Parathyroid adenoma (tissue), 2 donors: ENCODE measurements at regions not wholly inside any gene's neighbourhood (a gene's known extent, or its start where the extent isn't known, plus 50 kb on each side); places are given as distances from the start of the nearest gene placed in this dataset.

ENCODE experiments used
- H2AFZ ChIP-seq: fragments of 300-600 bp; sonication (generic); one replicate; pipeline ENCODE4 v1.7.0; 2017; ENCODE audit warnings: antibody characterized with exemption, mild to moderate bottlenecking
- H3K27ac ChIP-seq: fragments of 300-600 bp; sonication (generic); one replicate; pipeline ENCODE4 v1.7.0; 2017
- H3K27me3 ChIP-seq: fragments of 300-600 bp; sonication (generic); one replicate; pipeline ENCODE4 v1.7.0; 2017; ENCODE audit warnings: low read length; ENCODE audit not compliant: control insufficient read depth, insufficient read depth
- H3K36me3 ChIP-seq: fragments of 300-600 bp; sonication (generic); one replicate; pipeline ENCODE4 v1.7.0; 2017; ENCODE audit warnings: low read length; ENCODE audit not compliant: control insufficient read depth, insufficient read depth
- H3K4me1 ChIP-seq: fragments of 300-600 bp; sonication (generic); one replicate; pipeline ENCODE4 v1.7.0; 2017; ENCODE audit warnings: control low read depth
- H3K4me2 ChIP-seq: fragments of 300-600 bp; sonication (generic); one replicate; pipeline ENCODE4 v1.7.0; 2017; ENCODE audit warnings: low read length
- H3K4me3 ChIP-seq: fragments of 300-600 bp; sonication (generic); one replicate; pipeline ENCODE4 v1.7.0; 2017; ENCODE audit warnings: low read depth, low read length
- H3K79me2 ChIP-seq: fragments of 300-600 bp; sonication (generic); one replicate; pipeline ENCODE4 v1.7.0; 2017; ENCODE audit warnings: control low read depth
- H3K9ac ChIP-seq: fragments of 300-600 bp; sonication (generic); one replicate; pipeline ENCODE4 v1.7.0; 2017; ENCODE audit warnings: mild to moderate bottlenecking
- H3K9me3 ChIP-seq: fragments of 300-600 bp; sonication (generic); one replicate; pipeline ENCODE4 v1.7.0; 2017; ENCODE audit warnings: low read length; ENCODE audit not compliant: control insufficient read depth
- TF ChIP-seq, protein P1 (sequence below): fragments of 300-600 bp; sonication (generic); IDR thresholded peaks from one replicate; pipeline ENCODE4 v1.7.0; 2017; ENCODE audit warnings: antibody characterized with exemption, mild to moderate bottlenecking
- donor health status: primary hyperparathyroidism.

DNA sequence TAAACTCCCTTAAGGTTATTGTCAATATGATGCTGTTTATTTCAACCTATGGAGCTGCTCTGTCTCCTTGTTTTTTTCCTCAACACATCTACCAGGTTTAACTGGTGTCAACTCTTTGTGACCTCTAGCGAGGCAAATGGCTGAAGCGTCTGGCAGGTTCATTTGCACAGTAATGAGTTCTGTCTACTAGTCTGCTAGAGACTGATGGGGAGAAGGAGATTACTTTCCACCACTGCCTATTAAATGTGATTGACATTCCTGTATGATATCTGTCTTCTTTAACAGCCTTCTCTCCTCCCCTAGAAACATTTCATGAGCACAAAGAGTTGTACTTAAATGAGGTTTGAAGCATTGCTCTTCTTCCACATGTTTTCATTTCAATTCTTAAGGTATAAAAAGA is 253.7 kb downstream of the SLC6A15 start:
- no peaks in the 10 kb centered on the region for H3K27me3 ChIP-seq
- no peak overlapping the region for H3K9ac ChIP-seq
- no peak overlapping the region for H2AFZ ChIP-seq
- no peak overlapping the region for H3K4me2 ChIP-seq
- no peaks in the 10 kb centered on the region for H3K4me1 ChIP-seq
- H3K4me3 ChIP-seq: no peak overlapping the region
- H3K36me3 ChIP-seq: no peaks in the 10 kb centered on the region
- TF ChIP-seq, protein P1, sequence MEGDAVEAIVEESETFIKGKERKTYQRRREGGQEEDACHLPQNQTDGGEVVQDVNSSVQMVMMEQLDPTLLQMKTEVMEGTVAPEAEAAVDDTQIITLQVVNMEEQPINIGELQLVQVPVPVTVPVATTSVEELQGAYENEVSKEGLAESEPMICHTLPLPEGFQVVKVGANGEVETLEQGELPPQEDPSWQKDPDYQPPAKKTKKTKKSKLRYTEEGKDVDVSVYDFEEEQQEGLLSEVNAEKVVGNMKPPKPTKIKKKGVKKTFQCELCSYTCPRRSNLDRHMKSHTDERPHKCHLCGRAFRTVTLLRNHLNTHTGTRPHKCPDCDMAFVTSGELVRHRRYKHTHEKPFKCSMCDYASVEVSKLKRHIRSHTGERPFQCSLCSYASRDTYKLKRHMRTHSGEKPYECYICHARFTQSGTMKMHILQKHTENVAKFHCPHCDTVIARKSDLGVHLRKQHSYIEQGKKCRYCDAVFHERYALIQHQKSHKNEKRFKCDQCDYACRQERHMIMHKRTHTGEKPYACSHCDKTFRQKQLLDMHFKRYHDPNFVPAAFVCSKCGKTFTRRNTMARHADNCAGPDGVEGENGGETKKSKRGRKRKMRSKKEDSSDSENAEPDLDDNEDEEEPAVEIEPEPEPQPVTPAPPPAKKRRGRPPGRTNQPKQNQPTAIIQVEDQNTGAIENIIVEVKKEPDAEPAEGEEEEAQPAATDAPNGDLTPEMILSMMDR: no peak
- H3K27ac ChIP-seq: no peak overlapping the region
- no peaks in the 10 kb centered on the region for H3K79me2 ChIP-seq
- H3K9me3 ChIP-seq: no peaks in the 10 kb centered on the region

DNA sequence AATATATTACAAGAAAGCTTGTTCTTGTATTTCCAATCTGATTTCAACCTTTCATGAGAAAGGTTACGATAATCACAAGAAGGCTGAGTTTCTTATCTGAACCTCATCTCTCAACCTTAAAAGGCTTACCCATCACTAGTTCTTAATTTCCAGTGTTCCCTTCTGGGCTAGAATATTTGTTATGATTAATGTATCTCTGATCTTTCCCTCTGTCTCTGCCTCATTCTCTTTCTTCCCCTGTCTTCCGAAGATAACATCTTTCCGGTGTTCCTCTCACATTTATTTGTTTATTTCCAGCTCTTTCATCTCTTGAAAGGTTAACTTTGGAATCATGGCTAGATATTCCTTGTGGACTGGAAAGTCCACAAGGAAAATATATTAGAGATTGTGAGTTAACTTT is 255.9 kb downstream of the SLC6A15 start:
- Histone ChIP-seq H3K9ac (no peak overlapping the region), H3K36me3 (no peaks in the 10 kb centered on the region), H3K27ac (no peak overlapping the region), H3K79me2 (no peaks in the 10 kb centered on the region), H3K4me3 (no peak overlapping the region), H3K9me3 (no peaks in the 10 kb centered on the region), H3K27me3 (no peaks in the 10 kb centered on the region), H3K4me2 (peak overlapping the region; percentile 1), H2AFZ (no peak overlapping the region), H3K4me1 (no peaks in the 10 kb centered on the region)
- TF ChIP-seq, protein P1: no peak

DNA sequence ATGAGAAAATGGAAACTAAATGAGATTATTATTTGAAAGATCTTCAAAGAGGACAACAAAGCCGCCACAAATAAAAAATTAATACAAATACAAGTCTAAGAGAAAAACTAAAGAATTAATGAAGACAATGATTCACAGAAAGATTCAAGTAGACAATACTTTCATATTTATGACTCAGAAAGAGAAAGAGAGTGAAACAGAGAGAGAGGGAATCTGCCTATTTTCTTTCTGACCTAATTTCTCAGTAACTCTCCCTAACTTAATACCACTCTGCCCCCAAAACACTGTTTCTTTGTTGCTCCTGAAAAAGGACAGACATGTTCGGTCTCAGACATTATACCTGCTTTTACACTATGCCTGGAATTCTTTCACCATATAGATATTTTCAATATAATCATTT is 259.1 kb downstream of the SLC6A15 start:
- H3K27me3 ChIP-seq: no peaks in the 10 kb centered on the region
- H3K79me2 ChIP-seq: no peaks in the 10 kb centered on the region
- H3K4me3 ChIP-seq: no peak overlapping the region
- H3K36me3 ChIP-seq: no peaks in the 10 kb centered on the region
- H3K4me2 ChIP-seq: no peak overlapping the region
- no peak overlapping the region for H3K9ac ChIP-seq
- no peak overlapping the region for H2AFZ ChIP-seq
- H3K27ac ChIP-seq: no peak overlapping the region
- TF ChIP-seq, protein P1: no peak
- no peaks in the 10 kb centered on the region for H3K4me1 ChIP-seq
- no peaks in the 10 kb centered on the region for H3K9me3 ChIP-seq

DNA sequence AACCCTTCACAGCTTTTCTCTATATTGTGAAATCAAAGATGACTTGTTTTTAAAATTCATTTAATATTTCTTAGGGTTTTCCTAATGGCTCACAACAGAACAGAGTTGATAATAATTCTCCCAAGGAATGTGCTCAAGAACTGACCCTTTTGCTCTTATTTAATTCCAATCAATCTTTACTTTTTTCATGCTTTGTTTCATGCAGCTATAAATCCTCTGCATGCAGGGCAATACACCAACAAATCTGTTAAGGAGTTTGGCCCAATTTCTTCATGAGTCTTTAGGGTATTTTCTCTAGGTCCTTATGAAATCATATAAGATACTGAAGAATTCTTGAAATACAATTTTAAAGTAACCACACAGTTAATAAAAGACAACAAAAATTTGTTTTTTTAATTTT is 264.2 kb downstream of the SLC6A15 start:
- no peaks in the 10 kb centered on the region for H3K4me1 ChIP-seq
- no peak overlapping the region for H3K4me3 ChIP-seq
- H3K36me3 ChIP-seq: no peaks in the 10 kb centered on the region
- H3K27me3 ChIP-seq: no peaks in the 10 kb centered on the region
- TF ChIP-seq, protein P1: no peak
- no peaks in the 10 kb centered on the region for H3K9me3 ChIP-seq
- H3K79me2 ChIP-seq: no peaks in the 10 kb centered on the region
- no peak overlapping the region for H3K27ac ChIP-seq
- no peak overlapping the region for H2AFZ ChIP-seq
- H3K9ac ChIP-seq: no peak overlapping the region
- H3K4me2 ChIP-seq: no peak overlapping the region

DNA sequence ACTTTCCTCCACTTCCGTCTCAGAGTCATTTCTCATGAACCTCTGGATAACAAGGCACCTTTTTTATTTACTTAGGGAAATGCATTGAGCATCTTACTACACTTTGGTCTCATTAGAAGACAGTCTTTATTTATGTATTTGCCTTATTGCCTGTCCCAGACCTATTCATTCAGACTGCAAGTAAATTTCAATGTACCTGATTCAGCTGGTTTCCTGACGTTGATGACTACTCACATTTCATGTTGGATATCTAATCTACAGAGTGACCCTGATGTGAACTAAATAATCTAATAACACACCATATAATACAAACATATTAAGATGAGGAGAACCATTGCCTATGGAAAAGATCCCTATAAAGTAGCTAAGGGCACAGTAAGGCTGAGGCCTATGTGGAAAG is 267.7 kb downstream of the SLC6A15 start:
- no peaks in the 10 kb centered on the region for H3K27me3 ChIP-seq
- H3K79me2 ChIP-seq: no peaks in the 10 kb centered on the region
- no peak overlapping the region for H2AFZ ChIP-seq
- H3K27ac ChIP-seq: no peak overlapping the region
- H3K4me3 ChIP-seq: no peak overlapping the region
- TF ChIP-seq, protein P1: no peak
- no peaks in the 10 kb centered on the region for H3K9me3 ChIP-seq
- H3K36me3 ChIP-seq: no peaks in the 10 kb centered on the region
- no peak overlapping the region for H3K4me2 ChIP-seq
- no peaks in the 10 kb centered on the region for H3K4me1 ChIP-seq
- H3K9ac ChIP-seq: no peak overlapping the region
